ENCODE measurements at regions not wholly inside any gene's neighbourhood (a gene's known extent, or its start where the extent isn't known, plus 50 kb on each side); places are given as distances from the start of the nearest gene placed in this dataset.

- Histone ChIP-seq H3K9me3 (ENCODE audit: control insufficient read depth, insufficient read depth, low read depth, low read length) (no peaks in the 10 kb centered on the region), H3K4me3 (ENCODE audit: low read depth in 2 of 2, low read length in 2 of 2) (no peak overlapping the region), H3K27me3 (ENCODE audit: control insufficient read depth, insufficient read depth, low read length) (no peaks in the 10 kb centered on the region), H3K36me3 (ENCODE audit: control insufficient read depth, insufficient read depth, low read length) (no peaks in the 10 kb centered on the region), H3K4me1 (ENCODE audit: control insufficient read depth, insufficient read depth, low read length) (no peaks in the 10 kb centered on the region), H3K27ac (ENCODE audit: low read length) (no peak overlapping the region)
- intact Hi-C loops (cut with micrococcal nuclease; ENCODE audit: unreplicated experiment) (no loop called here), in situ Hi-C loops (cut with HindIII; ENCODE audit: low pct_unique_long_range_greater_than_20kb, low sequenced_read_pairs) (no loop called here)
- BruUV-seq (replicated peaks): no TSS peak
- TF ChIP-seq SIN3A (IDR thresholded peaks at IDR 0.05; ENCODE audit: borderline replicate concordance, insufficient read depth, low read depth, low read length) (no peak), TCF7L2 (IDR thresholded peaks at IDR 0.05; ENCODE audit: low read depth, low read length) (no peak), POLR2AphosphoS5 (IDR thresholded peaks at IDR 0.05; ENCODE audit: low read depth, low read length) (no peak), REST (IDR thresholded peaks at IDR 0.05; ENCODE audit: insufficient read depth in 1 of 2, low read depth in 2 of 2, low read length in 1 of 2) (no peak)
- TF ChIP-seq, protein P1, sequence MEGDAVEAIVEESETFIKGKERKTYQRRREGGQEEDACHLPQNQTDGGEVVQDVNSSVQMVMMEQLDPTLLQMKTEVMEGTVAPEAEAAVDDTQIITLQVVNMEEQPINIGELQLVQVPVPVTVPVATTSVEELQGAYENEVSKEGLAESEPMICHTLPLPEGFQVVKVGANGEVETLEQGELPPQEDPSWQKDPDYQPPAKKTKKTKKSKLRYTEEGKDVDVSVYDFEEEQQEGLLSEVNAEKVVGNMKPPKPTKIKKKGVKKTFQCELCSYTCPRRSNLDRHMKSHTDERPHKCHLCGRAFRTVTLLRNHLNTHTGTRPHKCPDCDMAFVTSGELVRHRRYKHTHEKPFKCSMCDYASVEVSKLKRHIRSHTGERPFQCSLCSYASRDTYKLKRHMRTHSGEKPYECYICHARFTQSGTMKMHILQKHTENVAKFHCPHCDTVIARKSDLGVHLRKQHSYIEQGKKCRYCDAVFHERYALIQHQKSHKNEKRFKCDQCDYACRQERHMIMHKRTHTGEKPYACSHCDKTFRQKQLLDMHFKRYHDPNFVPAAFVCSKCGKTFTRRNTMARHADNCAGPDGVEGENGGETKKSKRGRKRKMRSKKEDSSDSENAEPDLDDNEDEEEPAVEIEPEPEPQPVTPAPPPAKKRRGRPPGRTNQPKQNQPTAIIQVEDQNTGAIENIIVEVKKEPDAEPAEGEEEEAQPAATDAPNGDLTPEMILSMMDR (IDR thresholded peaks at IDR 0.05): no peak
- DNase-seq (ENCODE audit: low read depth, low spot score) (no peak), ATAC-seq (no peak)
- ChIA-PET POLR2A (no interaction called here), CTCF (no interaction called here)
These were observed 683.4 kb upstream of the MEF2C start for GRCh38 chr5:89566340-89566739.

GRCh38 chr5:89560696-89561095 is 677.7 kb upstream of the MEF2C start:
- no peak for ATAC-seq
- H3K27me3 ChIP-seq (ENCODE audit: control insufficient read depth, insufficient read depth, low read length): no peaks in the 10 kb centered on the region
- H3K27ac ChIP-seq (ENCODE audit: low read length): no peak overlapping the region
- H3K4me1 ChIP-seq (ENCODE audit: control insufficient read depth, insufficient read depth, low read length): 0 out of 2 replicates have a peak, but pooled peaks cover 3% of the 10 kb centered on the region
- ChIA-PET POLR2A (interaction anchor here (0.6 kb wide), 1 partner anchor 173 kb away, joined by 3 read pairs; no protein-coding TSS in a partner anchor), CTCF (no interaction called here)
- H3K36me3 ChIP-seq (ENCODE audit: control insufficient read depth, insufficient read depth, low read length): no peaks in the 10 kb centered on the region
- in situ Hi-C loops (cut with HindIII; ENCODE audit: low pct_unique_long_range_greater_than_20kb, low sequenced_read_pairs): no loop called here
- H3K9me3 ChIP-seq (ENCODE audit: control insufficient read depth, insufficient read depth, low read depth, low read length): no peaks in the 10 kb centered on the region
- DNase-seq (ENCODE audit: low read depth, low spot score): no peak
- no peak overlapping the region for H3K4me3 ChIP-seq (ENCODE audit: low read depth in 2 of 2, low read length in 2 of 2)
- intact Hi-C loops (cut with micrococcal nuclease; ENCODE audit: unreplicated experiment): no loop called here
- TF ChIP-seq TCF7L2 (IDR thresholded peaks at IDR 0.05; ENCODE audit: low read depth, low read length): no peak
- TF ChIP-seq REST (IDR thresholded peaks at IDR 0.05; ENCODE audit: insufficient read depth in 1 of 2, low read depth in 2 of 2, low read length in 1 of 2): no peak
- TF ChIP-seq POLR2AphosphoS5 (IDR thresholded peaks at IDR 0.05; ENCODE audit: low read depth, low read length): no peak
- no peak for TF ChIP-seq SIN3A (IDR thresholded peaks at IDR 0.05; ENCODE audit: borderline replicate concordance, insufficient read depth, low read depth, low read length)
- TF ChIP-seq, protein P1 (IDR thresholded peaks at IDR 0.05): no peak
- BruUV-seq (replicated peaks): no TSS peak
